ENCODE measurements at regions not wholly inside any gene's neighbourhood (a gene's known extent, or its start where the extent isn't known, plus 50 kb on each side); places are given as distances from the start of the nearest gene placed in this dataset.
A peak's percentile ranks its signal among the peaks of the same experiment; 100 is the strongest.

DNA sequence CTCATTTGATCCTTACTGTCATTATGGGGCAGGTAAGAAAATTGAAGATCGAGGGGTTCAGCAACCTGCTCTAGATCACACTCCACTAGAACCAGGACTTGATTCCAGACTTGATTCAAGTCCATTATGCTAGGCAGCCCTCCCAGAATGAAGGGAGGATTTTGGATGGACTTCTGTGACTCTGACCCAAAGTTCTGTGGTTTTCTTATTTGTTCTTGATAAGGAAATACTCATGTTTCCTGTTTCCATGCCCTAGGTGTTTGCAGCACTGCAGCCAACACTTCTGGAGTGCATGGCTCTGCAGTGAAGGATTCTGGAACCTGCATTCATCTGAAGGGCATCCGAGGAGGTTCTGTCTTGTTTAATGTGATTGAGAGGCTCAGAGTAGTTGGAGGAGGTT is 140.0 kb downstream of the FCRL5 start:
- in situ Hi-C loops (cut with HindIII; ENCODE audit: low pct_unique_long_range_greater_than_20kb, low sequenced_read_pairs): no loop called here
- no peak for DNase-seq (ENCODE audit: low read depth, low spot score)

DNA sequence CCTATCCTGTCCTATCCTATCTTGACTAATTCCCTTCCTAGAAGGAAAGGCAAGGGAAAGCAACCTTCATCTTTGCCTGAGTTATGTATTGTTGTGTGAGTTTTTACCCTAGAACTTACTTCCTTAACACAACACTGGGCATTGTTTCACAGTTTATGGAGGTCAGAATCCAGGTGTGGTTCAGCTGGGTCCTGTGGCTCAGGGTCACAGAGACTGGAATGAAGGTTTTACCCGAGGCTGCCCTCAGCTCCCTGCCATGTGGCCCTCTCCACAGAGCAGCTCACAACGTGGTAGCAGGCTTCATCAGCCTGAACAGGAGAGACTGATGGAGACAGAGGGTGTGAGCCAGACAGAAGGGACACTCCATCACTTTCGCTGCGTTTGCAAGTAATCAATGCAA is 140.5 kb downstream of the FCRL5 start:
- DNase-seq (ENCODE audit: low read depth, low spot score): no peak
- in situ Hi-C loops (cut with HindIII; ENCODE audit: low pct_unique_long_range_greater_than_20kb, low sequenced_read_pairs): no loop called here

GRCh38 chr1:157411064-157411463 is 141.3 kb downstream of the FCRL5 start:
- DNase-seq (ENCODE audit: low read depth, low spot score): no peak
- in situ Hi-C loops (cut with HindIII; ENCODE audit: low pct_unique_long_range_greater_than_20kb, low sequenced_read_pairs): no loop called here

DNA sequence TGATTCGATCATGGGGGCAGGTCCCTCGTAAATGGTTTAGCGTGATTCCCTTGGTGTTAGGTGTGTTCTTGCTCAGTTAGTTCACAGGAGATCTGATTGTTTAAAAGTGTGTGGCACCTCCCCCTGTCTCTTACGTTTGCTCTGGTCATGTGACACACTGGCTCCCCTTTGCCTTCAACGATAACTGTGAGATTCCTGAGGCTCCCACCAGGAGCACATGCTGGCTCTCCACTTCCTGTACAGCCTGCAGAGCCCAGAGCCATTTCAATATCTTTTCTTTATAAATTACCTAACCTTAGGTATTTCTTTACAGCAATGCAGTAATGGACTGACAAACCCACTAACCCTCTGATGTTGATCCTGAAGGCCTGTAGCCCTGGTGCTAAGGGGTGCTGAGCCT is 141.9 kb downstream of the FCRL5 start:
- no peak for DNase-seq (ENCODE audit: low read depth, low spot score)
- in situ Hi-C loops (cut with HindIII; ENCODE audit: low pct_unique_long_range_greater_than_20kb, low sequenced_read_pairs): no loop called here

DNA sequence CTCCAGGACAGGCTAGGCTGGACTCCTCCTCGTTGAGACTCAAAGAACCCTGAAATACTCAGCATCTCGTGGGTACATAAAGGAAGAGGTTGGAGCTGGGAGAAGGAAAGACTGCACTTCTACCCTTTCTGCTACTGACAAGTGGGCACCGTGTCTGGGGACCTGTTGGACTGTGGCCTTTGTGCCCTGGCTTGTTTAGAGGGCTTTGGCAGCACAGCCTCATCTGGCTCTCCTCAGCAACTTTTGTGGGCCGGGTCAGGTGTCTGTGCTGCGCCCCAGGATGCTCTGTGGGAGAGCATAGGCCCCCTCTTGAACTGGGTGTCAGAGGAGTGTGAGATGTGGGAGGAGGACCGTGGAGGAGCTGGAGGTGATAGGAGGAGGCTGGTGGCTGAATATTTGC is 142.4 kb downstream of the FCRL5 start:
- in situ Hi-C loops (cut with HindIII; ENCODE audit: low pct_unique_long_range_greater_than_20kb, low sequenced_read_pairs): no loop called here
- DNase-seq (ENCODE audit: low read depth, low spot score): no peak

- DNase-seq (ENCODE audit: low read depth, low spot score): no peak
- in situ Hi-C loops (cut with HindIII; ENCODE audit: low pct_unique_long_range_greater_than_20kb, low sequenced_read_pairs): no loop called here
Measured at GRCh38 chr1:157407917-157408525, 144.3 kb downstream of the FCRL5 start.

- in situ Hi-C loops (cut with HindIII; ENCODE audit: low pct_unique_long_range_greater_than_20kb, low sequenced_read_pairs): no loop called here
- DNase-seq (ENCODE audit: low read depth, low spot score): no peak
Measured at GRCh38 chr1:157407367-157407766, 144.9 kb downstream of the FCRL5 start.

DNA sequence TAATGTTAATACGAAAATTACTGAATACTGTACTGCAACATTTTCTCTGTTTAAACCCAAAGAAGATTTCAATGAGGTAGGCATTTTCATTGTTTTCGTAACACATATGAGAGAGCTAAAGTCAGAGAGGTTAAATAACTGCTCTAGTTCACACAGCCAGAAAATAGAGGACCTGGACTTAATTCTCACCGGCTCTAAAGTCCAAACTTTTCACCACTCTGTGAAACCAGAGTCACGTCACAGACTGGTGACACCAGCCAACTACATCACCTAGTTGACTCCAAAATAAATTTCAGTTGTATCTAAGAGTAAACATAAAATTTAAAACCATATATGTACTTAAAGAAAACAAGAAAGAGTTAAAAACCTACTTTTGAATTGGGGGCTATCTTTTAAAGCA is 146.7 kb downstream of the FCRL5 start:
- in situ Hi-C loops (cut with HindIII; ENCODE audit: low pct_unique_long_range_greater_than_20kb, low sequenced_read_pairs): no loop called here
- no peak for DNase-seq (ENCODE audit: low read depth, low spot score)

DNA sequence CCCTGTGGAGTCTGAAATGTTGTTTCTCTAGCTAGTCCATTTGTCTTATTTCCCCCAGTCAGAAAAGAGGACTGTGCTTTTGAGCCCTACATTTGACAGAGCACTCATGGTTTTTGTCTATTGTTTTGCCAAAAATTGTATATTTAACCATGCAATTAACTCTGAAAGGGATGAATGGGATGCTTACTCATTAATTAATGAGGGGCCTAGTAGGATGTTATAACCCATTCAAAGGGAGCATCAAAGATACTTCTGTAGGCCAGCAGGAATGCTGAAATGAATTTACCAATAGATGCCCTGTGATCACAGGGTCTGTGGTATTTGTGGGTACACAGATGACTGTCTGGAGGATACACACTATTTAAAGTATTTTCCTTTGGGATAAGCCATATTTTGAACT is 147.7 kb downstream of the FCRL5 start:
- DNase-seq (ENCODE audit: low read depth, low spot score): no peak
- in situ Hi-C loops (cut with HindIII; ENCODE audit: low pct_unique_long_range_greater_than_20kb, low sequenced_read_pairs): no loop called here

- DNase-seq (ENCODE audit: low read depth, low spot score): no peak
- in situ Hi-C loops (cut with HindIII; ENCODE audit: low pct_unique_long_range_greater_than_20kb, low sequenced_read_pairs): no loop called here
Measured at GRCh38 chr1:157404063-157404501, 148.2 kb downstream of the FCRL5 start.

GRCh38 chr1:157403608-157404007 is 148.7 kb downstream of the FCRL5 start:
- DNase-seq (ENCODE audit: low read depth, low spot score): no peak
- in situ Hi-C loops (cut with HindIII; ENCODE audit: low pct_unique_long_range_greater_than_20kb, low sequenced_read_pairs): no loop called here

GRCh38 chr1:157403203-157403602 is 149.1 kb downstream of the FCRL5 start:
- in situ Hi-C loops (cut with HindIII; ENCODE audit: low pct_unique_long_range_greater_than_20kb, low sequenced_read_pairs): no loop called here
- peak; percentile 39 for DNase-seq (ENCODE audit: low read depth, low spot score)

GRCh38 chr1:157400766-157401165 is 151.5 kb downstream of the FCRL5 start:
- no peak for DNase-seq (ENCODE audit: low read depth, low spot score)
- in situ Hi-C loops (cut with HindIII; ENCODE audit: low pct_unique_long_range_greater_than_20kb, low sequenced_read_pairs): no loop called here

DNA sequence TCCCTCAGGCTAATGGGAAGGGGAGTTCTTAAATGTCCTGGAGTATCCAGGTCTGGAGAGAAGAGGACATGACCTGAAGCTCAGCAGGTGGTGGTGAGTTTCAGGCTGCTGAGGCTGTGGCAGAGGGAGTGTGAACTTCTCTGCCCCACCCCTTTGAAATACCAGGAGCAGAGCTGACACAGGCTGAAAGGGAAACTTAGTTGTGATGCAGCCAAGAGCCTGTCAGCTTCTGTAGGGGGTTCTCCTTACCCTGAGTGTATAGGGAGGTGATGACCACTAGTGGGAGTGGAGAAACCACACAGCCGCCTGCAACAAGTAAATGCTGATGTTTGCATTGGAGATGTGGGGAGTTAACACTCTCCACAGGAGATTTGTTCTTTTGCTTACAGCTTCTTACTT is 152.3 kb downstream of the FCRL5 start:
- in situ Hi-C loops (cut with HindIII; ENCODE audit: low pct_unique_long_range_greater_than_20kb, low sequenced_read_pairs): no loop called here
- no peak for DNase-seq (ENCODE audit: low read depth, low spot score)

- in situ Hi-C loops (cut with HindIII; ENCODE audit: low pct_unique_long_range_greater_than_20kb, low sequenced_read_pairs): no loop called here
- DNase-seq (ENCODE audit: low read depth, low spot score): no peak
Measured at GRCh38 chr1:157399343-157399983, 152.9 kb downstream of the FCRL5 start.

GRCh38 chr1:157390651-157391050 is 161.7 kb downstream of the FCRL5 start:
- in situ Hi-C loops (cut with HindIII; ENCODE audit: low pct_unique_long_range_greater_than_20kb, low sequenced_read_pairs): no loop called here

GRCh38 chr1:157388057-157388456 is 164.3 kb downstream of the FCRL5 start:
- in situ Hi-C loops (cut with HindIII; ENCODE audit: low pct_unique_long_range_greater_than_20kb, low sequenced_read_pairs): no loop called here
- no peak for DNase-seq (ENCODE audit: low read depth, low spot score)

More at GRCh38 chr1:157390651-157391050, 161.7 kb downstream of the FCRL5 start:
- DNase-seq (ENCODE audit: low read depth, low spot score): no peak

DNA sequence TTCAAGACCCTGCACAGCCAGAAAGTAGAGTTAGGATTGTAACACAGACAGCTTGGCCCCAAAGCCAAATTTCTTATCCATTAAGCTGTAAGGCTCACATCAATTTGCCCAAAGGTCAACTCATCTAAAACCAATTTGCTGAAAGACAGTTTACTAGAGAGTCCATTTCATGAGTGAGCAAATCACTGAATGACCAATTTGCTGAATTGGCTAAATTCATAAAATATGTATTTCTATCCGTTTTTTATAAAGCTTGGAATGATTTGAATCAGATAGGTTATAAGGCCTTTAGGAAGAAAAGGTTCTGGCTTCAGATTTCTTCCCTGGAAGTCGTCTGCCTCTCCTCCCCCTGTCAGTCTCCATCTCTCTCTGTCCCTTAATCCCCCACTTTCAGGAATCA is 168.1 kb downstream of the FCRL5 start:
- DNase-seq (ENCODE audit: low read depth, low spot score): no peak
- in situ Hi-C loops (cut with HindIII; ENCODE audit: low pct_unique_long_range_greater_than_20kb, low sequenced_read_pairs): no loop called here

DNA sequence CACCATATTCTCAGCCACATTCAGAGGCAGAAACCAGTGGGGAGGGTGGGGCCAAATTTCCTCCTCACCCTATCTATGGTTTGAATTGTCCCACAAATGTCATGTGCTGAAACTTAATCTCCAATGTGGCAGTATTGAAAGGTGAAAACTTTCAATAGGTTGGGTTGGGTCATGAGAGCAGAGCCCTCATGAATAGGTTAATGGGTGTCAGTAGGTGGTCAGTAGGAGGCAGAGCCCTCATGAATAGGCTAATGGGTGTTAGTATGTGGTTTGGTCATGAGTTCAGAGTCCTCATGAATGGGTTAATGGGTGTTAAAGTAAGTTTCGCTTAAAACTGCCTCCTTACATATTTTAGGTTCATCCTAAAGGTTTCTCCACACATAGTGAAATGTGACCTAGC is 170.0 kb downstream of the FCRL5 start:
- DNase-seq (ENCODE audit: low read depth, low spot score): no peak
- in situ Hi-C loops (cut with HindIII; ENCODE audit: low pct_unique_long_range_greater_than_20kb, low sequenced_read_pairs): no loop called here

DNA sequence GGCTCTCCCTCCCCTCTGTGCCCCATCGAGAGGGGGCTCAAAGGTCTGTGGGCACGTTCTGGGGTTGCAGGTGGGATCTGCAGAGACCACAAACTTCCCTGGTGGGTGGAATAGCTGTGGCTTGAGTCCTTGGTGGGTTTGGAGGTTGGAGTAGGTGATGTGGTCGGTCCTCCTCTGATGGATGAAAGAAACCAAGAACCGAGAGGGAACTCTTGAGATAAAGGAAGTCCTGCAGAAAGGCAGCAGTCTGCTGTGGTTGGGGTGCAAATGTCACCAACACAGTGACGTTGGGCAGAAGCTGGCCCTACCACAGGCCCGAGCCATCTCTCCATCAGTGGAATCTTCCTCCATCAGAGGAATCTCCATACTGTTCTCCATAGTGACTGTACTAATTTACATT is 171.8 kb downstream of the FCRL5 start:
- no peak for DNase-seq (ENCODE audit: low read depth, low spot score)
- in situ Hi-C loops (cut with HindIII; ENCODE audit: low pct_unique_long_range_greater_than_20kb, low sequenced_read_pairs): no loop called here
